22Rv1 (cell line): ENCODE measurements at regions not wholly inside any gene's neighbourhood (a gene's known extent, or its start where the extent isn't known, plus 50 kb on each side); places are given as distances from the start of the nearest gene placed in this dataset.

Source experiments
- ZFX ChIP-seq: fragments of 450-650 bp; IDR thresholded peaks from 2 replicates; pipeline ENCODE4 v1.6.1; 2017; ENCODE audit warnings: antibody characterized with exemption, borderline replicate concordance
- TF ChIP-seq, protein P1 (sequence below): fragments of 450-650 bp; IDR thresholded peaks from 2 replicates; pipeline ENCODE4 v1.5.1; 2017; ENCODE audit warnings: mild to moderate bottlenecking

DNA sequence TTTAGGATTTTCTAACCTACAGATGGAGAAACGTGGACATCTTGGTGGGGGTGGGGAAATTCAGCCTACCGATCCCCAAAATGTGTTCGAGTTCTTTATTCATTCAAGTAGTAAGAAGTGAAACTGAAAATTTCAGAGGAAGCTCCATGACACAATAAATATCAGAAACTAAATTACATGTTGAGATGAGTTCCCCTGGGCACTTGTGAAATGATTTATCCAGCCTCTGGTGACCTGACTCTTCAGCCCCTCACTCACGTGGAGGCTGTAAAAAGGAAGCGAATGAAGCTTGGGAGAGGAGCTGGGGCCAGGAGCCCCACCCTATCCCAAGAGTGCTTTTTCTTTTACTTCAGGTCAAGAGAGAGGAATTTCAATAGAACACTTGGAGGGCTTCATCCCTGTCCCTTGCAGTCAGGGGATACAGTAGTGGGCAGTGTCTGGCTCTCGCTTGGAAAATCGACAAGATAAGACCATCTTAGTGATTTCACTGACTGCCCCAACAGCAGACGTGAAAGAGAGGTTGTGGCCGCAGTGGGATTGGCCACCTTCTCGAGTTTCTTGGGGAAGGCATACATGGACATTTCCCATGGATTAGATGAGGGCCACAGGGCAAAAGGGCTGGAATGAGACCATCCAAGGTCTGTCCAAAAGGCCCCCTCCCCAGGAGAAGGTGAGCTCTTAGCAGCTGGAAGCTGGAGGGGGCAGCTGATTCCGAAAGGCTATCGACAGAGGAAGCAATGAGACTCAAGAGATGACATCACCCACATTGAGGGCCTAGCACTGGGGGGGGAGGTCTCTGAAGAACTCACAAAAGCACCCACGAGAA lies 76.8 kb upstream of the SH3PXD2B start:
- TF ChIP-seq, protein P1, sequence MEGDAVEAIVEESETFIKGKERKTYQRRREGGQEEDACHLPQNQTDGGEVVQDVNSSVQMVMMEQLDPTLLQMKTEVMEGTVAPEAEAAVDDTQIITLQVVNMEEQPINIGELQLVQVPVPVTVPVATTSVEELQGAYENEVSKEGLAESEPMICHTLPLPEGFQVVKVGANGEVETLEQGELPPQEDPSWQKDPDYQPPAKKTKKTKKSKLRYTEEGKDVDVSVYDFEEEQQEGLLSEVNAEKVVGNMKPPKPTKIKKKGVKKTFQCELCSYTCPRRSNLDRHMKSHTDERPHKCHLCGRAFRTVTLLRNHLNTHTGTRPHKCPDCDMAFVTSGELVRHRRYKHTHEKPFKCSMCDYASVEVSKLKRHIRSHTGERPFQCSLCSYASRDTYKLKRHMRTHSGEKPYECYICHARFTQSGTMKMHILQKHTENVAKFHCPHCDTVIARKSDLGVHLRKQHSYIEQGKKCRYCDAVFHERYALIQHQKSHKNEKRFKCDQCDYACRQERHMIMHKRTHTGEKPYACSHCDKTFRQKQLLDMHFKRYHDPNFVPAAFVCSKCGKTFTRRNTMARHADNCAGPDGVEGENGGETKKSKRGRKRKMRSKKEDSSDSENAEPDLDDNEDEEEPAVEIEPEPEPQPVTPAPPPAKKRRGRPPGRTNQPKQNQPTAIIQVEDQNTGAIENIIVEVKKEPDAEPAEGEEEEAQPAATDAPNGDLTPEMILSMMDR: no peak
- TF ChIP-seq ZFX: no peak
